NCI-H1092 (cell line): ENCODE measurements at regions not wholly inside any gene's neighbourhood (a gene's known extent, or its start where the extent isn't known, plus 50 kb on each side); places are given as distances from the start of the nearest gene placed in this dataset.
A peak's percentile ranks its signal among the peaks of the same experiment; 100 is the strongest.
"Not testable (repeated sequence)": the region's sequence is repeated elsewhere in the genome, so short reads cannot be mapped to it uniquely, and the experiment has no call there.

Experiments used
- DNase-seq: peaks from one replicate; lab custom pipeline; 2025; lab: John Stamatoyannopoulos, UW

DNA sequence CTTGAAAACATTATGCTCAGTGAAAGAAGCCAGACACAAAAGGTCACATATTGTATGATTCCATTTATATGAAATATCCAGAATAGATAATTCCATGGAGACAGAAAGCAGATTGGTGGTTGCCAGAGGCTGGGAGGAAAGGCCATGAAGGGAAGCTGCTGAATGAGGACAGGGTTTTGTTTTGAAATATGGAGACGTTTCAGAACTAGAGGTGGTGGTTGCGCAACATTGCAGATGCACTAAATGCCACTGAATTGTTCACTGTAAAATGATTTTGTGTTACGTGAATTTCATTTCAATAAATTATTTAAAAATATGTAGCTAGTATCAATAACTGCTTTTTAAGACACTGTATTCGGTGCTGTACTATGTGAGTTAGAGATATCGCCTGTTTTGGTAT lies 101.7 kb upstream of the ZNF236 start:
- no peak for DNase-seq

DNA sequence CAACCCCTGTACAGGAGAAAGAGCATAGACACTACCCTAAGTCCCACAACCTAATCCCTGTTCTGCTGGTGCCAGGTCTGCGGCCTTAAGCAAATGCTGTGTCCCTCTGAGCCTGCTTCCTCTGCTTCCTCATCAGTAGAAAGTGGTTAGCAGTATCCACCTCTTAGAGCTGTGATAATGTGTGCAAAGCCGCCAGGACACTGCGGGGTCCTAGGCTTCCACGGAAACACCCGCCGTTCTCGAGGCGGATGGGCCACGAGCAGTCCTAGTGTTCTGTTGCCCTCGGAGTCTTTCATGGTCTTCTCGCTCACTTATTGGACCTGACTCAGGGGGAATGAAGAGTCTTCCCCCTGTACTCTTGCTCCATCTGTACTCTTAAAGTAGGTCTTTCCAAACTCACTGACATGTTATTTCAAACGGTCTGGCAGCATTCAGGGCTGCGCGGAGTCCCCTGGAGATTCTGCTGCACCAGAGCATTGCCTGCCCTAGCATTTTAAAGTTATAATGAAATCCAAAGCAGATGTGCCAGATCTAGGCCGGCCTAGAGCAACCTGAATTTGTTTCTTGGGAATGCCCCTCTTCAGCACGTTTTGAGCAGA lies 107.2 kb upstream of the ZNF236 start:
- DNase-seq, result no peak

DNA sequence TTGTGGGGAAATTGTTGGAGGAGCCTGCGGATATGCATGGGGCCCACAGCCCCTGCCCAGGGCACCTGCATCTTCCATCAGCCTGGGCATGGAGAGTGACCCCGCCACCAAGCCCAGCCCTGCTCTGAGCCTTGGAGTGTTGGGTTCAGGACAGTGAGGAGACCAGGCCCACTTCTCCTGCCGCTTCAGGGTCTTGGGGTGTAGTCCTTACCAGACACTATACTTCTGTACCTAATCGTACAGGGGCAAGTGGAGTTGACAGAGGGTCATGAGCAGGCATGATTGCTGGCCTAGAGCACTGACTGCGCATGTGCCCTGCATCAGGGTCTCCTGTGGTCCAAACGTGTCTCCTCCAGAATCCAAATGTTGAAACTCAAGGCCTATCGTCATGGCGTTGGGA lies 108.9 kb upstream of the ZNF236 start:
- no peak for DNase-seq

DNA sequence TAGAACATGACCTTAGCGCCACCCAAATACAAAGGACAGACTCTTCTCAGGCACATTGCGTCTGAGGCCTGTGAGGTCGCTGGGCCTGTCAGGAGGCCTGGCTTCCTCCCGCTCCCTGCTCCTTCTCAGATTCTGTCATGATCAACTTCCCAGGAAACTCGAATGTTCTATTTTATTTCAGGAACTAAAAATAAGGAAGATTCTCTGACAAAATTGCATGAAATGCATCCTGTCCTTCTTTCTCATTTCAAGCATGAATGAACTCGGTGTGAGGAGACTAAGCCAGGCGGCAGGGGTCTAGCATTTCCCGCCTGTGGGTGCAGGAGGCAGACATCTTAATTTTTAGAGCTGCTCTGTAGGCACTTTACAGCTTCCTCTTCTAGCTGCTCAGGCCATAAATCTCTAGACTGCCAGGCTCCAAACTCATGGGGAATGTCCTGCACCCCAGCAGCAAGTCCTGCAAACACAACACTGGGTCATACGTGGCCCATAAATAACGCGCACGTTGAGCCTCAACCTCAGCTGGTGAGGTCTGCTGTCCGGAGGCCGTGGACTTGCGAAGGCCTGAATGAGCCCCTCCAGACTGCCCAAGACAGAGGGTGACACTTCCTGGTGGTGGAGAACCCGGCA lies 109.7 kb upstream of the ZNF236 start:
- DNase-seq, result no peak

DNA sequence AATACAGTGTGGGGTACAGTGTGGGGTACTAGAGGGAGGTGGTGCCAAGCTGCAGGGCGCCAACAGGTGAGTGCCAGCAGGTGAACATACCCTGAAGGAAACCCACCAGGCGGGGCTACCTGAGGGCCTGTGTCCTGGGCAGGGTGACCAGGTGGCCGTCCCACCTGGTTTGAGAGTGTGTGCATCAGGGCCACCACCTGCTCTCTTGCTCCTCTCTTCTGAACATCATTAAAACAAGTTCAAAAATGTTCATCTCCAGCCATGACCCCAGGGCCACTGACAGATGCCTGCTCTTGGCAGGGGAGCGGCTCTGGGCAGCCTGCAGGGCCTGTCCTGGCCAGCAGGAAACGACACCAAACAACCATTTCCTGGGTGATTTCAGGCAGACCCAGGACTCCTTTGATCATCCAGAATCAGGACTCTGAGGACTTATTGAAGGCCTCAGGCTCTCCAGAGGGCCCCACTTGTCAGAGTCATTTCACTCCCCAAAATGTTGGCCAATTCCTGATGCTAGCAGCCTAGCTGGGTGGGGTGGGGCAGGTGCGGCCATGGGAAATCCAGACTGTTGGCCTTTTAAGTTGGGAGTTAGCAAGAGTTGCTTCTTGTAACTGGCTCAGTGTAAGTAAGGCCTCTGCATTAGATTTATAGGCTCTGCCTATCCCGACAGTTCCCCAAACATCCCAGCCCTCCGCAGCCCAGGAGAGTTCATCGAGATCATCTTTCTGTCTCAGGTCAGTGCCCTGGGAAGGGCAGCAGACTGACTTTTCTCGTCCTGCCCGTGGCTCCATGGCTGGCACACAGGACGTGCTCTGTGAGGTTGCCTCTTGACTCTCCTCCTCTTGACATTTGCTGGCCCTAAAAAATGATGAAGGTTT lies 111.5 kb upstream of the ZNF236 start:
- no peak for DNase-seq

DNA sequence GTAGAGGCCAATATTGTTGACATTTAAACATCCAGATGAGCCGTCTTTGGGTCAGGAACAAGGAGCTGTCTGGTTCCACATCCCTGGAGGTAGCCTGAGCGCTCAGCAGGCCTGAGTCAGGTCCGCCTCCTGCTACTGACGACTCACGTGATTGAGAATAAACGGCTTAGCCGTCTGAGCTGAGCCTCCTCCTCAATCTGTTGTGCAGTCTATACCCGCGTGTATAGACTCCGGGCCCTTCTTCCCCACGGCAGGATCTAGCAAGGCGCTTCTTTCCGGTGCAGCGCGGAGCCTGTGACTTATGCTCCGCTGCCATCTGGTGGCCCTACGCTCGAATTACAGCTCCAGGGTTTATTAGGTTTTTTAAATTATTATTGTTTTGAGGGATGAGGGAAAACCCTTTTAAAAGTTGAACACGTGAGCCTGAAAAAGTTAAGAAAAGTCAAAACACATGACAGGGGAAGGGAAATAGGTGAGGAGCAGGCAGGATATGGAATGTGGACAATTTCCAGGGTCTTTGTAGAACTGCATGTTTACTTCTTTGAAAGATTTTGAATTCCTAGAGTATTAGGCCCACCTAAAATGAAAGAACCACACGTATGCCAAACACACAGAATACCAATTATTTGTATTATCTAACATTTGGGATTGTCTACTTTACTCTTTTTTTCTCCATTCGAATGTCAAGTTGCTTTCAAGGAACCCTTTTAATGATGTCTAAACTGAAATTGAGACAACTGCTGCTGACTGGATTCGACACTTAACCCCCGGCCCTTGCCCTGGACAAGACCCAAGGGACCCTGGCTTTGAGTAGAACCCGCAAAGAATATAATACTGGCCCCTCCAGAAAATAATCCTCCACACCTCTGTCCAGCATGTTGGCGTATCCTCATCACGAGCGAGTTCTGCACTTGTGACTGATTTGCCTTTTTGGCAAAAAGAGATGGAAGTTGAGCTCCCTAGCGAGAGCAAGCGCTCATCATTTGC lies 112.4 kb upstream of the ZNF236 start:
- peak; percentile 67 for DNase-seq

- DNase-seq, result no peak
Observed at GRCh38 chr18:76708722-76709353, 113.5 kb upstream of the ZNF236 start.

DNA sequence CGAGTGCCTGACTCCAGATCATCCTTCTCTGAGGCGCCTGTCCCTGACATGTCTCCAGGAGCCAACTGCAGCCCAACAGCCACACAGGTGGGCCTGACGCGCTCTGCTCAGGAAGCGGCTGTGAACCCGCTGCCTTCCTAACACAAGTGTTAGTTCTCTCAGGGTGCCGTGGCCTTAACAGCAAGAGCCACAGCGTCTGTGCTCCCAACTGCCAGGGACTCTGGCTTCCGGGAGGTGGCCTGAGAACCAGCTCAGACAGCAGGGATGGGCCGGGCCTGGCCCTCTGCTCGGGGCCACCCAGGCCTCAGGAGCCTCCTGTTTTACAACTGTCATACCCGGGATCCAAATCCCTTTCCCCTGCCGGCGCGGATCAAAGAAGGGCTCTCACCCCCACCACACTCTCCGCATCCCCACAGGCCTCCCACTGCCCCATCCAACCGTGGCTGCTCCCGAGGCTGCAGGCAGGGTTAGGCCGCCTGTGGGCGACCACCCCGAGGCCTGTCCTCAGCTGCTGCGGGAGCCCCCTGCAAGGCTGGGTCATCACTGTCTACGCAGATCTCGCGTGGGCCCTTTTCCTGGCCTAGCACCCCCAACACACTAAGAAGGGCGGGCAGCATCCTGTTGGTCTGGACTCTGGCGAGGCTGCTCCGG lies 114.2 kb upstream of the ZNF236 start:
- DNase-seq, result no peak

- DNase-seq, result no peak
Observed at GRCh38 chr18:76707534-76707933, 114.8 kb upstream of the ZNF236 start.

GRCh38 chr18:76704589-76704988 lies 117.8 kb upstream of the ZNF236 start:
- DNase-seq, result not testable (repeated sequence)

- no peak for DNase-seq
Observed at GRCh38 chr18:76699923-76700322, 122.4 kb upstream of the ZNF236 start.

DNA sequence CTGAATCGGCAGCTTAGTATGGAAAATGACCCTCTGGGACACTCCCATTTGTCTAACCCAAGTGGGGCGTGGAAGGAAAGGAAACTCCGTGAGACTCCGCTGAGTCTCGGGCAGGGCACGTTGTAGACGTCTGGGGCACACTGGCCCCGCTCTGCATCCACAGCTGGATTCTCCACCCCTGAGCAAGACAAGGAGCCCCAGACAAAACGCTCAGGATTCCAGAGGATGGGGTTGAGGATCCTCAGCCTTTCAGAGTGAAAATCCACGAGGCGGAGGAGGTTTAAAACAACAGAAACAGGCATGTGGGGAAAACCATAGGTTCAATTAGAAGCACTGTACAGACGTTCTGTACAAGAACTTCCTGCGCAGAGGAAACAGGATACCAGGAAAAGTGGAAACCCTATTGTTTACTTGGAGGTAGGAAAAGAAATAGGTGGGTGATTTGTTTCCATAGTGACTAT lies 124.9 kb upstream of the ZNF236 start:
- DNase-seq, result no peak

GRCh38 chr18:76691800-76692199 lies 130.6 kb upstream of the ZNF236 start:
- DNase-seq, result no peak

- DNase-seq, result no peak
Observed at GRCh38 chr18:76689646-76690264, 132.6 kb upstream of the ZNF236 start.

DNA sequence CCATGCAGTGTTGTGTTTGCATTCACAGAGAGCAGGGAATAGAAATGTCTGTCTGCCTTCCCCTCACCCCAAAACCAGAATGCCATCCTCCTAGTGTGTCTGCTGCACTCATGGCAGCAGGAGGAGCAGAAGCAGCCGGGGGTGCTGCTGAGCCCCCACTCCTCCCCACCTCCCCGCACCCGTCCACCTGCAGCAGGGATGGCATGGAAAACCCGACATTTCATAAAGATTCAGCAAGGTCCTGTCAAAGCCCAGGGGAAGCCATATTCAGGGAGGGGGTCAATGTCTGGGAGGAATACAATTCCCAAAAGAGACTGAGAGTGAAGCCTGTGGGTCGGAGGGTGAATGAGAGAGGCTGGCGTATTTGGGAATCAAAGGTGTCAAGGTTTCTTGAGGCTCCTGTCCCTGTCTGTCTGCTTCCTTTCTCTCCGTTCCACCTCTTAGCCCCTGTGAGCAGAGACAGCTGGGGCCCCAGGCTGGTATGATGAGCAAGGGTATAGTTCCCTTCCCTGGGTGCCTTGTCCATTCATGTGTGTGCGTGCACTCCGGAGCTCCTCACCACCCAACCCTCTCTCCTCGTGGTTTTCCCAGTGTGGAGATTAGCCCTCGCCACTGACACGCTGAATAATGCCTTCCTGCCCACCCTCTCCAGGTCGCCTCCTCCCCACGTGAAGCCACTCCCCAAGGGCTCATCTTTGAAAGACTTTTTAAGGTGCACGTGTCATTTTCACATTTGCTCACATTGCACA lies 133.5 kb upstream of the ZNF236 start:
- DNase-seq, result no peak

- peak; percentile 37 for DNase-seq
Observed at GRCh38 chr18:76687304-76687962, 134.9 kb upstream of the ZNF236 start.

GRCh38 chr18:76686737-76687231 lies 135.6 kb upstream of the ZNF236 start:
- DNase-seq, result peak; percentile 68

DNA sequence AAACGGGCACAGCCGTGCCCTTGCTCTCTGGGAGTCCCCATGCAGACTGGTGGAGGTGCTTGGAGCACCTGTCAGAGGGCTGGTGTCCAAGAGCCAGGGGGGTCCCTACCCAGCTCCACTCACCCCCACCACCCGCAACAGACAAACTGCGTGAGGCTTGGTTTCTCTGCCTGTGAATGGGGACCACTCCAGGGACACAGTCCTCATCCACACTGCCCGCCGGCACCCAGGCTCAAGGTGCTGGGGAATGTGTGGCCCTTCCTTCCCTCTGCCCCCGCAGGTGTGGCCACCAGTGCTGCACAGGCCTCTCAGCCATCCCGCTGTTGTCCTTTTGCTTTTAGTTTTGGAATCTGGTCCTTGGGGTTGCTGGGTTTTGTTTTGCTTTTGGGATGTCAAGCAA lies 136.5 kb upstream of the ZNF236 start:
- no peak for DNase-seq

GRCh38 chr18:76685402-76685801 lies 137.0 kb upstream of the ZNF236 start:
- DNase-seq, result no peak
